Muscle of leg (tissue), 3 donors: ENCODE measurements at regions not wholly inside any gene's neighbourhood (a gene's known extent, or its start where the extent isn't known, plus 50 kb on each side); places are given as distances from the start of the nearest gene placed in this dataset.
A peak's percentile ranks its signal among the peaks of the same experiment; 100 is the strongest.

ENCODE experiments used
- DNase-seq: peaks from one replicate; pipeline ENCODE4 v3.0.0; 2013
- H3K27ac ChIP-seq: one replicate; pipeline ENCODE4 v1.5.1; 2013; ENCODE audit warnings: mild to moderate bottlenecking, low read length, control low read depth
- H3K27me3 ChIP-seq: one replicate; pipeline ENCODE4 v1.6.1; 2013; ENCODE audit warnings: low read length; ENCODE audit not compliant: control insufficient read depth, insufficient read depth
- H3K36me3 ChIP-seq: one replicate; pipeline ENCODE4 v1.6.1; 2013; ENCODE audit warnings: low read length; ENCODE audit not compliant: control insufficient read depth, insufficient read depth
- H3K4me1 ChIP-seq: one replicate; pipeline ENCODE4 v1.6.1; 2013; ENCODE audit warnings: low read length; ENCODE audit not compliant: control insufficient read depth, insufficient read depth
- H3K4me3 ChIP-seq: one replicate; pipeline ENCODE4 v1.5.1; 2013; ENCODE audit warnings: low read length, control low read depth
- H3K9me3 ChIP-seq: replicated peaks from 2 replicates; pipeline ENCODE4 v1.6.1; 2013; ENCODE audit warnings: low read depth, low read length; ENCODE audit not compliant: control insufficient read depth
- WGBS: methylation state at CpG from one replicate; pipeline ENCODE4 v1.1.5; 2013; ENCODE audit warnings: missing lambda C conversion rate; ENCODE audit not compliant: insufficient coverage; 5-methylcytosine and 5-hydroxymethylcytosine counted together

GRCh38 chr10:104505521-104506042 lies 135.5 kb upstream of the SORCS3 start:
- Histone ChIP-seq H3K9me3 (no peaks in the 10 kb centered on the region), H3K36me3 (no peaks in the 10 kb centered on the region), H3K4me3 (no peak overlapping the region), H3K4me1 (no peaks in the 10 kb centered on the region), H3K27ac (no peak overlapping the region), H3K27me3 (peaks cover 2% of the 10 kb centered on the region)
- WGBS, result no CpG with 5 or more reads among the region's 3 CpGs
- no peak for DNase-seq

DNA sequence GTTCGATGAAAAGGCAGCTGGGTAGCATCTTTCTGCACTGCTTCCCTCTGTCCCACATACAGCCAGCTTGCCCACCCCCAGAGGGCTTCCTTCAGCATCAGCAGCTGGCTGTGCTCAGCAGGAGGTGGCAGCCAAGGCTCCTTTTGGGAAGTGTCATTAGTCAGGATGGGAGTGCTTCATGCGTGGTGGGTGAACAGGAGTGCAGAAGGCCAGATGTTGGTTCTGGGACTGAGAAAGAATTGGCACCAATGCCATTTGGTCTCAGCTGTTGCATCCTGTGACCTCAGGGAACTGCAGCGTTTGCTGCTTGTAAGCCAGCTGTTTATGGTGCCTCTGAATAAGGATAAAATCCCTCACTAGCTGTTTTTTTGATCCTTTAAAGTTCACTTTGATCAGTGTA lies 131.1 kb upstream of the SORCS3 start:
- 20% methylated on average over 1 of the region's 3 CpGs for WGBS
- H3K27me3 ChIP-seq, result peaks cover 2% of the 10 kb centered on the region
- peak; percentile 58 for DNase-seq
- no peaks in the 10 kb centered on the region for H3K36me3 ChIP-seq
- no peaks in the 10 kb centered on the region for H3K9me3 ChIP-seq
- no peak overlapping the region for H3K4me3 ChIP-seq
- H3K4me1 ChIP-seq, result no peaks in the 10 kb centered on the region
- H3K27ac ChIP-seq, result no peak overlapping the region

- WGBS, result no CpG with 5 or more reads among the region's 2 CpGs
- no peak overlapping the region for H3K27ac ChIP-seq
- no peaks in the 10 kb centered on the region for H3K4me1 ChIP-seq
- H3K36me3 ChIP-seq, result no peaks in the 10 kb centered on the region
- H3K4me3 ChIP-seq, result no peak overlapping the region
- H3K27me3 ChIP-seq, result peaks cover 2% of the 10 kb centered on the region
- DNase-seq, result no peak
- H3K9me3 ChIP-seq, result no peaks in the 10 kb centered on the region
Measured at GRCh38 chr10:104510644-104511043, 130.4 kb upstream of the SORCS3 start.

GRCh38 chr10:104512800-104513199 lies 128.3 kb upstream of the SORCS3 start:
- DNase-seq, result no peak
- WGBS, result no CpG with 5 or more reads among the region's 8 CpGs
- Histone ChIP-seq H3K27me3 (peaks cover 2% of the 10 kb centered on the region), H3K4me1 (no peaks in the 10 kb centered on the region), H3K9me3 (no peaks in the 10 kb centered on the region), H3K36me3 (no peaks in the 10 kb centered on the region), H3K4me3 (no peak overlapping the region), H3K27ac (no peak overlapping the region)

DNA sequence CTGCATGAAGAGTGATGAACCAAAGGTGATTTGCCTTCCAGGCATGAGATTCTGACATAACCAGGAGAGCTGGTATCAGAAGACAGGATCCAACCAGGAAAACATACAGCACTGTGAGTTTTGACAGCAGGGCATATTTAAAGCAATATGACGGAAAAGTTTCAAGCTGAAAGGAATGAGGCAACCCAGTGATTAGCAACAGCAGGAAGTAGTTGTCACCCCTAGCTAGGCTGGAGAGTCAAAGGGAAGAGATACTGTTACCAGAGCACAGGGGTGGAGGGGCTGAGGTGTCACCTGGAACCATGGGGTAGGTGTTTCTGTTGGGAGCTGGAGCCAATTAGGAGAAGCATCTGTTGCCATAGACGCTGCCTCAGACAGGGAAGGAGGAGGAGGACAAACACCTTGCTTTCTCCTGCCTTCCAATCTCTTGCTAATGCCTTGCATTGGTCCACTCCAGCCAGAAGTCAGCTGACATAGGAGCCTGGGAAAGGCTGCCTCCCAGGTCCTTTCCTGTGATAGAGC lies 125.4 kb upstream of the SORCS3 start:
- H3K4me3 ChIP-seq, result no peak overlapping the region
- 69% methylated on average over 1 of the region's 2 CpGs for WGBS
- DNase-seq, result no peak
- H3K4me1 ChIP-seq, result no peaks in the 10 kb centered on the region
- H3K36me3 ChIP-seq, result no peaks in the 10 kb centered on the region
- peaks cover 2% of the 10 kb centered on the region for H3K27me3 ChIP-seq
- H3K9me3 ChIP-seq, result no peaks in the 10 kb centered on the region
- H3K27ac ChIP-seq, result no peak overlapping the region

- DNase-seq, result no peak
- H3K36me3 ChIP-seq, result no peaks in the 10 kb centered on the region
- WGBS, result 100% methylated on average over 1 of the region's 2 CpGs
- peaks cover 2% of the 10 kb centered on the region for H3K27me3 ChIP-seq
- H3K27ac ChIP-seq, result no peak overlapping the region
- H3K9me3 ChIP-seq, result no peaks in the 10 kb centered on the region
- H3K4me1 ChIP-seq, result no peaks in the 10 kb centered on the region
- no peak overlapping the region for H3K4me3 ChIP-seq
Measured at GRCh38 chr10:104516986-104517385, 124.1 kb upstream of the SORCS3 start.

DNA sequence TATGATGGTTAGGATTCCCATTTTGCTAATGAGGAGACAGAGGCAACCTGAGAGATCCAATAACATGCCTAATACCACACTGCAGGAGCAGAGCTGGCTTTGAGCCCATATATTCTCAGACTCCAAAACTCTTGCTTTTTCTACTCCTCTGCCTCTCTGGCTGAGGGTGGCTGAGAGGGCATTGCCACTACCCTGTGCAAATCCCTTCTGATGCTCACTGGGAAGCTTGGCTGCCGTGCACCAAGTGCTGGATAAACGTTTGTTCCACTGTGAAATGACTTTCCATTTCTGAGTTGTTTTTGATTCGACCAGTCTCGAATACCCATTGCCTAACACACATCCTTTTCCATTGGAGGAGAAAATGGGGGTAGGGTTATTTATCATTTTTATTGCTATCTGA lies 123.1 kb upstream of the SORCS3 start:
- H3K4me3 ChIP-seq, result no peak overlapping the region
- no CpG with 5 or more reads among the region's 4 CpGs for WGBS
- H3K9me3 ChIP-seq, result no peaks in the 10 kb centered on the region
- no peak overlapping the region for H3K27ac ChIP-seq
- H3K4me1 ChIP-seq, result no peaks in the 10 kb centered on the region
- H3K36me3 ChIP-seq, result no peaks in the 10 kb centered on the region
- H3K27me3 ChIP-seq, result peaks cover 2% of the 10 kb centered on the region
- DNase-seq, result no peak

DNA sequence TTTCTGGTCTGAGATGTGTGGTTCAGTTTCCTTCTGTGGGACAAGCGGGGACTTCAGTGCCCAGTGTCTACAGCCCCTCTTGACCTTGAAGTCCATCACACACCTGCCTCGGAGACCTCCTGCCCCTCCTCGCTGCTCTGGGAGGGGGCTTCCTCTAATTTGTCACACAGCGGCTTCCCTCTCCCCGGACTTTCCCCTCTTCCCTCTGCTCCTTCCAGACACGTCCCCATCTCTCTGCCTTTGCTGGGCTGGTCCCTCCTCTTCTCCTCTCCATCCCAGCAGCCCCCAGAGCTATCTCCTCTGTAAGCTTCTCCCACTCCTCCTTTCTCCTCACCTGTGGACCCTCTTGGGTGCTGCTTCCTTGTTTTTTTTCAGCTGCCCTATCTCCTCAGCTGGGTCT lies 122.2 kb upstream of the SORCS3 start:
- Histone ChIP-seq H3K27me3 (peaks cover 2% of the 10 kb centered on the region), H3K4me3 (no peak overlapping the region), H3K36me3 (no peaks in the 10 kb centered on the region), H3K4me1 (no peaks in the 10 kb centered on the region), H3K27ac (no peak overlapping the region), H3K9me3 (no peaks in the 10 kb centered on the region)
- 78% methylated on average over 6 of the region's 6 CpGs for WGBS
- no peak for DNase-seq

DNA sequence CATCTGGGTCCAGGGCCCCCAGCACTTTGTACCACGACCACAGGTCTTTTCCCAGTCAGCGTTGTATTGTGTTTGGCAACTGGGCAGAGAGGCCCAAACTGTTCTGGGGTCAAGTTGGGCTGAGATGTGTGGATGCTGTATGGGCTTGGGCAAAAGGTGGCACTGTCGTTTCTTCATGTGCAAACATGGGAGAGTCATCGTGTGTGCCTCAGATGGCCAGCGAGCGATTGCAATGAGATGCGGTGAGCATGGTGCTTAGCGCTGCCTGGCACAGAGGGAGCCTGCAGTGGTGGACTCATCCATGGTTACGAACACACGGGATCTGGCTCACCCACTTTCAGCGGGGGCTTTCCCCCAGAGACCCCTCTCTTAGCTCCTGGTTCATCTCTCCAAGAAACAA lies 120.4 kb upstream of the SORCS3 start:
- Histone ChIP-seq H3K4me1 (no peaks in the 10 kb centered on the region), H3K27me3 (peaks cover 2% of the 10 kb centered on the region), H3K9me3 (no peaks in the 10 kb centered on the region), H3K4me3 (no peak overlapping the region), H3K36me3 (no peaks in the 10 kb centered on the region), H3K27ac (no peak overlapping the region)
- DNase-seq, result no peak
- WGBS, result 86% methylated on average over 11 of the region's 11 CpGs

- Histone ChIP-seq H3K4me3 (no peak overlapping the region), H3K27me3 (peaks cover 2% of the 10 kb centered on the region), H3K36me3 (no peaks in the 10 kb centered on the region), H3K9me3 (no peaks in the 10 kb centered on the region), H3K4me1 (no peaks in the 10 kb centered on the region), H3K27ac (no peak overlapping the region)
- DNase-seq, result peak; percentile 8
- 40% methylated on average over 1 of the region's 9 CpGs for WGBS
Measured at GRCh38 chr10:104521901-104522694, 119.0 kb upstream of the SORCS3 start.
